Activated CD4-positive, alpha-beta T cell treated with anti-CD3 and anti-CD28 coated beads, Interleukin-2, amount 10 ng/mL, durations not matched to agents 7 days and 5 days (primary cell): ENCODE measurements at regions not wholly inside any gene's neighbourhood (a gene's known extent, or its start where the extent isn't known, plus 50 kb on each side); places are given as distances from the start of the nearest gene placed in this dataset.

Experiments used
- CTCF ChIA-PET: fragments of 350-600 bp; sonication (Branson Sonifier 250); formaldehyde crosslinking; loops from one replicate; lab custom pipeline; 2021; ENCODE audit warnings: antibody characterized with exemption; lab: Charles Lee
- POLR2A ChIA-PET: fragments of 350-600 bp; sonication (Branson Sonifier 250); formaldehyde crosslinking; loops from one replicate; lab custom pipeline; 2021; ENCODE audit warnings: antibody characterized with exemption; lab: Charles Lee
- DNase-seq: peaks from one replicate; pipeline ENCODE4 v3.0.0-alpha.2; 2020
- H3K27ac Mint-ChIP-seq: one replicate; pipeline ENCODE4 v1.8.0; 2021; ENCODE audit warnings: mild to moderate bottlenecking, moderate library complexity, mixed read lengths
- H3K27me3 Mint-ChIP-seq: one replicate; pipeline ENCODE4 v1.8.0; 2021; ENCODE audit warnings: mixed read lengths
- H3K36me3 Mint-ChIP-seq: one replicate; pipeline ENCODE4 v1.8.0; 2021; ENCODE audit warnings: low read depth, mixed read lengths
- H3K4me1 Mint-ChIP-seq: one replicate; pipeline ENCODE4 v1.8.0; 2021; ENCODE audit warnings: mixed read lengths
- H3K4me3 Mint-ChIP-seq: one replicate; pipeline ENCODE4 v1.8.0; 2021; ENCODE audit warnings: mild to moderate bottlenecking, moderate library complexity, mixed read lengths
- H3K9me3 Mint-ChIP-seq: one replicate; pipeline ENCODE4 v1.8.0; 2021; ENCODE audit warnings: mixed read lengths

DNA sequence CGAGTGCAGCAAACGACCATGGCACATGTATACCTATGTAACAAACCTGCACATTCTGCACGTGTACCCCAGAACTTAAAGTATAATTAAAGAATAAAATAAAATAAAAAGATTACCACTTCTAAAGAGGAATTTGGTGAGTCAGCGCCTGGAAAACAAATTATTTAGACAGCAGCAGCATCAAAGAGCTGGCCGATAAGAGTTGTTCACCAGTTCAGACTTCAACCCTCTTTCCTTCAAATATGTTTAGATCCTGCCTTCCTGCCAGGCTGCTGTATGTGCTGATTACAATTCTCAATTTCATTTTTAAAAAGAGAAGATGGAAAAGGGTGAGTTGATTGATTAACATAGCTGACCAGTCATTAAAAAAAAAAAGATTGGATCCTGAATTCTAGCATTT lies 672.0 kb upstream of the NRP1 start:
- H3K4me1 Mint-ChIP-seq, result no peaks in the 10 kb centered on the region

DNA sequence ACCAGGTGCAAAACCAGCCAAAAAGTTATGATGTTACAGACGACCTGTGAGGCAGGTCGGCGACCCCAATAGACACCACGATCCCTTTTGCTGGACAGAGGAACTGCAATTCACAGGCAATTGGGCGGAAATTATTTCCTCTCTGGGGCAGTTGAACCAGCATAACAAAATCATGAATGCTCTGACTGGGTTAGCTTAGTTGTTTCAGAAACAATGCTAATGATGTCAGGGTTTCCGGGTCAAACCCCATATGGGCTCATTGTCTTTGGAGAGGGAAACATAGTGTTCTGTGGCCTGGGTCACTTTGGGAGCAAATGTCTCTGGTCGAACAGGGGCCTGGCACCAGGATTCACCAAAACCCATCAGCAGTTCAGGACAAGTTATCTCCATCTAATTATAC lies 669.1 kb upstream of the NRP1 start:
- H3K4me1 Mint-ChIP-seq, result no peaks in the 10 kb centered on the region
- H3K27ac Mint-ChIP-seq, result no peak overlapping the region
- no peak for DNase-seq
- H3K9me3 Mint-ChIP-seq, result peaks cover 1% of the 10 kb centered on the region
- no peak overlapping the region for H3K4me3 Mint-ChIP-seq
- ChIA-PET POLR2A (no interaction called here), CTCF (no interaction called here)
- H3K36me3 Mint-ChIP-seq, result no peaks in the 10 kb centered on the region
- H3K27me3 Mint-ChIP-seq, result no peaks in the 10 kb centered on the region

More for the DNA sequence above, 672.0 kb upstream of the NRP1 start:
- ChIA-PET POLR2A (no interaction called here), CTCF (no interaction called here)
- Mint-ChIP-seq H3K27me3 (no peaks in the 10 kb centered on the region), H3K36me3 (no peaks in the 10 kb centered on the region), H3K4me3 (no peak overlapping the region), H3K27ac (no peak overlapping the region), H3K9me3 (no peaks in the 10 kb centered on the region)
- DNase-seq, result no peak

DNA sequence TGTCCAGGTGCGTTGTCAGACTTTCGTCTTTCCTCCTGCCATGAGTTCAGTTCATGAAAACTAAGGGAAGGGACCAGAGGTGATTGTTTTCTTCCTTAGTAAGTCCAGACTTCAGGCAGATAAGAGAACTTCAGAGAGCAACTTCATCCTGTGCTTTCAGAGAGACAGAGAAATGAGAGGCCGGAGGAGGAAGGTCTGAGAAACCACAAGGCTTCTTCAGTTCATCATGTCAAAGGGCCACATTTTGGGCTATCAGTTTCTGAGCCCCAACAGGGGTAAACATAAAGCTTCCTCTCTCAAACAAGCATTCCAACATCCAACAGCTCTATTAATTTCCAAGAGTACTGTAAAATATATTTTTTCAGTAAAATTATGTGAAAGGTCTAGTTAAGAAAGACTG lies 668.4 kb upstream of the NRP1 start:
- H3K27me3 Mint-ChIP-seq, result no peaks in the 10 kb centered on the region
- H3K4me3 Mint-ChIP-seq, result no peak overlapping the region
- H3K9me3 Mint-ChIP-seq, result peaks cover 1% of the 10 kb centered on the region
- H3K4me1 Mint-ChIP-seq, result no peaks in the 10 kb centered on the region
- ChIA-PET POLR2A (no interaction called here), CTCF (no interaction called here)
- no peaks in the 10 kb centered on the region for H3K36me3 Mint-ChIP-seq
- no peak overlapping the region for H3K27ac Mint-ChIP-seq
- DNase-seq, result no peak

DNA sequence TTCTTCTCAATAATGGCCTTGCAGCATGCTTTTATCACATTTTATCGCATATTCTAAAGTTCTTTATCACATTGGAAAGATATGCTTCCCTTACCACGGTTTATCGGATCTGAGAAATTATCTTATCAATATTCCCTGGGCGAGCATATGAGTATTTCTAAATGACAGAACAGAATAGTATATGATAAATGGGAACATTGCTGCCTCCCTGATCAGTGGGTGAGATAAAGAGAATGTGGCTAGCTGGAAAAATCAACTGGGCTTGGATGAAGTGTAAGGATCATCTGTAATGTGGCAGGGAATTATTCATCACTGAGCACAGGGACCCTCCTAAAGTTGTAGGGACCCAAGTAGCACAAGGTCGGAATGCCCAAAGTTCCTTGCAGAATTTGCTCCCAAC lies 667.4 kb upstream of the NRP1 start:
- no peak overlapping the region for H3K27ac Mint-ChIP-seq
- ChIA-PET CTCF (no interaction called here), POLR2A (no interaction called here)
- H3K27me3 Mint-ChIP-seq, result no peaks in the 10 kb centered on the region
- H3K4me3 Mint-ChIP-seq, result no peak overlapping the region
- H3K9me3 Mint-ChIP-seq, result peaks cover 1% of the 10 kb centered on the region
- no peak for DNase-seq
- H3K36me3 Mint-ChIP-seq, result no peaks in the 10 kb centered on the region
- H3K4me1 Mint-ChIP-seq, result no peaks in the 10 kb centered on the region

DNA sequence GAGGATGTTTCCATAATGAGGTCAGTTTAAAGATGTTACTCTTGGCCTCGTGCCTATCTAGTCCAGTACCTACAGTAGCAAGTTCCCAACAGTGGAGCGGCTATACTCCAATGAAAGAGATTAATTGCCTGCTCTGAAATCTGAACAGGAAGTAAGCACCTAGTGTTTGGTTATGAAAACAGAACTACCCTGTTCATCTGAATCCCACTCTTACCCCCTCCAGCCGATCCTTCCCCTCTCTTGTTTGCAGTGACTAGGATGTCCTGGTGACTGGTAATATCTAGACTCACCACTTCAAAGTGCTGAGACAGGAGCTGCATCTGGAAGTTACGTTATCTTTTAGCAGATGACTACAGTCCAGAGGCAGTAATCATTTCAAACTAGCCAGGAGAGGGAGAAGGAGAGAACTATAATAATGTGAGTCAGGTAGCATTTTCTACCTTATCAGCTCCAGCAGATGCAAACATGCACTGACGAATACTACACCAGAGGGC lies 666.7 kb upstream of the NRP1 start:
- no peak overlapping the region for H3K27ac Mint-ChIP-seq
- H3K36me3 Mint-ChIP-seq, result no peaks in the 10 kb centered on the region
- no peak overlapping the region for H3K4me3 Mint-ChIP-seq
- peaks cover 1% of the 10 kb centered on the region for H3K9me3 Mint-ChIP-seq
- POLR2A ChIA-PET, result no interaction called here
- CTCF ChIA-PET, result no interaction called here
- DNase-seq, result no peak
- no peaks in the 10 kb centered on the region for H3K27me3 Mint-ChIP-seq
- H3K4me1 Mint-ChIP-seq, result no peaks in the 10 kb centered on the region

GRCh38 chr10:33993917-33994316 lies 659.5 kb upstream of the NRP1 start:
- ChIA-PET CTCF (no interaction called here), POLR2A (no interaction called here)
- no peak for DNase-seq
- peaks cover 1% of the 10 kb centered on the region for H3K9me3 Mint-ChIP-seq
- no peaks in the 10 kb centered on the region for H3K27me3 Mint-ChIP-seq
- no peaks in the 10 kb centered on the region for H3K36me3 Mint-ChIP-seq
- no peak overlapping the region for H3K4me3 Mint-ChIP-seq
- no peaks in the 10 kb centered on the region for H3K4me1 Mint-ChIP-seq
- no peak overlapping the region for H3K27ac Mint-ChIP-seq

- no peaks in the 10 kb centered on the region for H3K36me3 Mint-ChIP-seq
- no peak for DNase-seq
- H3K27me3 Mint-ChIP-seq, result no peaks in the 10 kb centered on the region
- H3K4me1 Mint-ChIP-seq, result no peaks in the 10 kb centered on the region
- ChIA-PET POLR2A (no interaction called here), CTCF (no interaction called here)
- no peak overlapping the region for H3K27ac Mint-ChIP-seq
- peaks cover 5% of the 10 kb centered on the region for H3K9me3 Mint-ChIP-seq
- no peak overlapping the region for H3K4me3 Mint-ChIP-seq
Observed at GRCh38 chr10:33991924-33992323, 657.5 kb upstream of the NRP1 start.

GRCh38 chr10:33986515-33986914 lies 652.0 kb upstream of the NRP1 start:
- no peaks in the 10 kb centered on the region for H3K36me3 Mint-ChIP-seq
- POLR2A ChIA-PET, result no interaction called here
- no peak for DNase-seq
- no peaks in the 10 kb centered on the region for H3K27me3 Mint-ChIP-seq
- no peak overlapping the region for H3K27ac Mint-ChIP-seq
- H3K4me3 Mint-ChIP-seq, result no peak overlapping the region
- H3K4me1 Mint-ChIP-seq, result no peaks in the 10 kb centered on the region
- H3K9me3 Mint-ChIP-seq, result peaks cover 5% of the 10 kb centered on the region
- CTCF ChIA-PET, result interaction anchor here (0.7 kb wide), 1 partner anchor 25 kb away, joined by 3 read pairs; no protein-coding TSS in a partner anchor

GRCh38 chr10:33986016-33986415 lies 651.5 kb upstream of the NRP1 start:
- POLR2A ChIA-PET, result no interaction called here
- no peak for DNase-seq
- no peak overlapping the region for H3K27ac Mint-ChIP-seq
- H3K36me3 Mint-ChIP-seq, result no peaks in the 10 kb centered on the region
- no peak overlapping the region for H3K4me3 Mint-ChIP-seq
- CTCF ChIA-PET, result interaction anchor here (0.7 kb wide), 1 partner anchor 26 kb away, joined by 3 read pairs; no protein-coding TSS in a partner anchor
- no peaks in the 10 kb centered on the region for H3K4me1 Mint-ChIP-seq
- H3K27me3 Mint-ChIP-seq, result no peaks in the 10 kb centered on the region
- peaks cover 5% of the 10 kb centered on the region for H3K9me3 Mint-ChIP-seq

DNA sequence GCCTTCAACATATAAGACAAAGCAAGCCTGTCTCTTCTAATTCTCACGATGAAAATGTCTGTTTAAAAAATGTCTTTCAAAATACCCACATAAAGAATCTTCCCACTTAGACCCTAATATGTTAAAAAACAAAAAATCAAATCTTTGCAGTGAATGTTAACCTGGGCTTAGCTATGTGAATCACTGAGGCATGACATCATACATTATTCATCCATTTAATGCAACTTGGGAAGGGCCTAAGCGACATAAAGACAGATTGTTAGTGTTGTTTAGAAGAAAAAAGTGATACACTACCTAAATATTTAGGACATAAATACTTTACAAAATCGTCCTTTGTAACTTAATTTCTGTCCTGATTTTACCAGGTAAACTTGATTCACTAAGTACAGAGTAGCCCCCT lies 648.5 kb upstream of the NRP1 start:
- no peaks in the 10 kb centered on the region for H3K4me1 Mint-ChIP-seq
- CTCF ChIA-PET, result no interaction called here
- H3K9me3 Mint-ChIP-seq, result peaks cover 3% of the 10 kb centered on the region
- H3K27me3 Mint-ChIP-seq, result peaks cover 3% of the 10 kb centered on the region
- no peak overlapping the region for H3K27ac Mint-ChIP-seq
- DNase-seq, result no peak
- H3K36me3 Mint-ChIP-seq, result no peaks in the 10 kb centered on the region
- H3K4me3 Mint-ChIP-seq, result no peak overlapping the region
- POLR2A ChIA-PET, result no interaction called here

GRCh38 chr10:33981301-33981700 lies 646.8 kb upstream of the NRP1 start:
- no peaks in the 10 kb centered on the region for H3K9me3 Mint-ChIP-seq
- no peaks in the 10 kb centered on the region for H3K4me1 Mint-ChIP-seq
- DNase-seq, result no peak
- POLR2A ChIA-PET, result no interaction called here
- H3K4me3 Mint-ChIP-seq, result no peak overlapping the region
- H3K27ac Mint-ChIP-seq, result no peak overlapping the region
- H3K27me3 Mint-ChIP-seq, result peaks cover 3% of the 10 kb centered on the region
- CTCF ChIA-PET, result no interaction called here
- H3K36me3 Mint-ChIP-seq, result no peaks in the 10 kb centered on the region

- Mint-ChIP-seq H3K27ac (no peak overlapping the region), H3K4me3 (no peak overlapping the region), H3K4me1 (no peaks in the 10 kb centered on the region), H3K36me3 (no peaks in the 10 kb centered on the region), H3K27me3 (peaks cover 5% of the 10 kb centered on the region), H3K9me3 (no peaks in the 10 kb centered on the region)
- POLR2A ChIA-PET, result no interaction called here
- CTCF ChIA-PET, result no interaction called here
- no peak for DNase-seq
Observed at GRCh38 chr10:33979195-33979594, 644.7 kb upstream of the NRP1 start.

DNA sequence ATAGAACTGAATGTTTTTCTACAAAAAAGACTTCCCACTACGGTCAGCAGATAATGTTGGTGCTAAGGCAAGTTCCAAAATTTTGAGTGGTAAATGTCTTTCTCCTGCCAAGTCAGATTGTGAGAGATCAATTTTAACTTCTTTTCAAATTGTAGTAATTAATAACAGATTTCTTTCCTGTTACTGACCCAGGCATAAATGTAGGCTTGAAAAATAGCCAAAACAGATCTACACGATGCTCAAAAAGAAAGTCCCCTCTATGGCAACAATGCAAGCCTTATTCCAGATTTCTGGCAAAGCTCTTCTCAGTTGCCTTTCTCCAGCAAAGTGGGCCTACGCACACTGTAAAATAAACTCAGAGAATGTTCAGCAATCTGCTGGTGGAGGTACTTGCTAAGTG lies 641.0 kb upstream of the NRP1 start:
- Mint-ChIP-seq H3K36me3 (no peaks in the 10 kb centered on the region), H3K27me3 (peaks cover 5% of the 10 kb centered on the region), H3K9me3 (no peaks in the 10 kb centered on the region), H3K4me3 (no peak overlapping the region), H3K4me1 (no peaks in the 10 kb centered on the region), H3K27ac (no peak overlapping the region)
- CTCF ChIA-PET, result interaction anchor here (1.3 kb wide), 1 partner anchor 13 kb away, joined by 3 read pairs; no protein-coding TSS in a partner anchor
- no peak for DNase-seq
- POLR2A ChIA-PET, result no interaction called here

- ChIA-PET CTCF (no interaction called here), POLR2A (no interaction called here)
- Mint-ChIP-seq H3K27ac (no peak overlapping the region), H3K4me3 (no peak overlapping the region), H3K36me3 (no peaks in the 10 kb centered on the region), H3K4me1 (no peaks in the 10 kb centered on the region), H3K27me3 (peaks cover 5% of the 10 kb centered on the region), H3K9me3 (no peaks in the 10 kb centered on the region)
- DNase-seq, result no peak
Observed at GRCh38 chr10:33974976-33975478, 640.6 kb upstream of the NRP1 start.
